GM19438 (cell line): ENCODE measurements at regions not wholly inside any gene's neighbourhood (a gene's known extent, or its start where the extent isn't known, plus 50 kb on each side); places are given as distances from the start of the nearest gene placed in this dataset.

Experiments
- ATAC-seq: cut with Tn5 transposase; IDR thresholded peaks from one replicate; pipeline ENCODE4 v1.9.1; 2021; ENCODE audit warnings: low read depth; ENCODE audit not compliant: unreplicated experiment

DNA sequence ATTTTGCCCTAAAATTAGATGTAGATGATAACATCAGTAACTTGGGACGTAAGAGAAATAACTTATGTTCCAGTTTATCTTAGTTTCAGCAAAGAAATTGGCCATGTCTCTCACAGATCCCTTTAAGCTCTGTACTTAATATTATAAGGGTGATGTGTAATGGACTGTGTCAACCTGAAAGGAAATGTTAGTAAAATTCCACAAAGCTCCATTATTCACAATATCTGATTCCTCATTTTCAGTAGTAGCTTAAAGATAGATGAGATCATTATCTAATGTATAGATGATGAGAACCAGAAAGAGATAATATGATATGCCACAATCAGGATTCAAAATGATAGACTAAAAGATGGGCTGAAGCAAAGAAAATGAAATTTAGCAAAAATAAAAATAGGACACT, 316.8 kb upstream of the CHRM2 start:
- ATAC-seq, result no peak

DNA sequence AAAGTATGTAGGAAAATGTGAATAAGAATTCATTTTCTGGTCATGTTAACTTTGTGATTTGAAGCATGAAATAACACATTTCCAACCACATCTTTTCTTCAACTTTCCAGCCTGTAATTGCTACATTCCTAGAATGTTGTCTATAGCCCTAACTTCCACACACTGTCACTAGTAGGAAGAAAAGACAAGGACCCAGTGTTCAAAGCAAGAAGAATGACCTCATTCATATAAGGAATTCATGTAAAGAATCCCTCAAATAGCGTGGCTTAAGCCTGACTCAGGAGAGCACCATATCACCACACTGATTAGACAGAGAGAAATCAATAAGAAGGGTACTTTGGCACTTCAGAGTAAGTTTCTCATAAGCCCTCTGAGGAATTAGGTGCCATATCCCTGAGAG, 318.7 kb upstream of the CHRM2 start:
- no peak for ATAC-seq

DNA sequence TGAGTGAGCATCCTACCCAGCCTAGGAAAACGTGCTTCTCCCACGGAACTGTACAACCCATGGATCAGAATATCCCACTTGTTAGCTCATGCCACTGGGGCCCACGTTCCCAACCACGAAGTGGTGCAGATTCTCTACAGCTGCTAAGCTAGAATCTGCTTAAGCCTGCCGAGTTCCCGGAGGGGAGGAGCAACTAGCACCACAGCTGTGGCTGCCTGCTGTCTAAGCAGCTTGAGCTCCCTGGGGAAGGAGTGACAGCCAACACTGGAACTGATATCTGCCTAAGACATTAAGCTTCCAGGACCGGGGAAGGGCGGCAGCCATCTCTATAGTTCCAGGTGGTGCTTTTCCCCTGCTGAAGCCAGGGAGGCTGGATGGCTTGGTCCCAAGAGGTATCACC, 334.7 kb upstream of the CHRM2 start:
- ATAC-seq, result no peak

DNA sequence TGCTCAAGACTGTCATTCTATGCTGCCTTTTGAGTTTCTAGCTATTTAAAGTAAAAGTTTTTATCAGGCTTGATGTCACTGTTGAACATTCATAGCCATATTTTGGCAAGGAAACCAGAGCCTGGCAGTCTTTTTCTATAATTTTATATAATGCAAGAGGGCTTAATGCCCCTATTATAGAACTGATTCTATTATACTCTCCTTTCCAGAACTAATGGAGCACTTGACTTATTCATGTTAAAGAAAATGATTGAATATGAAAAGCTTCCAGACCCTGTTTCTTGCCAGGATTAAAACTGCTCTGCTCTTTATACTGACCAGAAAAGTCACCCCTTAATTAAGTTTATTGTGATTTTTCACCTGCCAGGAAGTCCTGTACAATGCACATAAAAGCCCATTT, 337.6 kb upstream of the CHRM2 start:
- ATAC-seq, result no peak

DNA sequence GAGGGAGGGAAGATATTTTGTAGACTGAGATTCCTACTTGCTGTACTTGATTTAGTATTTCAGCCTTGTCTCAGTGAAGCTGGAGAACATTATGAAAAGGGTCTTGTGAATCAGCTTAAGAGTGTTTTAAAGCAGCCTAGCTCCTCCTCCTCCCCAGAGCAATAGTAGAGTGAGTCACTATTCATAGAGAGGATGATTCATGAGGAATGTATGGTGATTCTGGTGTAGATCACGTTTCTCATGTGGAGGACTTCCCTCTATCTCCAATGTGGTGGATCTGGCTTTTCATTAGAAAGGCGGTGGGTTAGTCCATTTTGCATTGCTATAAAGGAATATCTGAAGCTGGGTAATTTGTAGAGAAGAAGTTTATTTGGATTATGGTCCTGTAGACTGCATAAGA, 340.1 kb upstream of the CHRM2 start:
- no peak for ATAC-seq

DNA sequence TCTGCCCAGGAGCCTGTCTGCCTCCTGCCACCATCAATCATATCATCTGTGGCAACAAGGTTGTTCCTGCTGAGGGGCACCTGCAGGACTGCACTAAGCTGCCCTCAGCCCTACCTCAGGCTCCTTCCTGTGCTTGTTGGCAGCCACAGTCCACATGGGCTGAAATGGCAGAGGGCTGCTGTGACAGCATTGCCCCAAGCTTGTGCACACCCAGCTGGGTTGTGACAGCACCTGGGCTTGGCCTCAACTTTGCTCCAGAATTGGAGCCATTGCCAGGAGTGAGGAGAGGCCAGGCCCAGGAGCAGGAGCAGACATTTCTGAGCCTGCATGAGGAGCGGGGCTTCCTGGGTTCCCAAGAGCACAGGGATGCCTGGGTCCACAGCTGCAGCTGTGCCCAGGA, 340.9 kb upstream of the CHRM2 start:
- ATAC-seq, result no peak

DNA sequence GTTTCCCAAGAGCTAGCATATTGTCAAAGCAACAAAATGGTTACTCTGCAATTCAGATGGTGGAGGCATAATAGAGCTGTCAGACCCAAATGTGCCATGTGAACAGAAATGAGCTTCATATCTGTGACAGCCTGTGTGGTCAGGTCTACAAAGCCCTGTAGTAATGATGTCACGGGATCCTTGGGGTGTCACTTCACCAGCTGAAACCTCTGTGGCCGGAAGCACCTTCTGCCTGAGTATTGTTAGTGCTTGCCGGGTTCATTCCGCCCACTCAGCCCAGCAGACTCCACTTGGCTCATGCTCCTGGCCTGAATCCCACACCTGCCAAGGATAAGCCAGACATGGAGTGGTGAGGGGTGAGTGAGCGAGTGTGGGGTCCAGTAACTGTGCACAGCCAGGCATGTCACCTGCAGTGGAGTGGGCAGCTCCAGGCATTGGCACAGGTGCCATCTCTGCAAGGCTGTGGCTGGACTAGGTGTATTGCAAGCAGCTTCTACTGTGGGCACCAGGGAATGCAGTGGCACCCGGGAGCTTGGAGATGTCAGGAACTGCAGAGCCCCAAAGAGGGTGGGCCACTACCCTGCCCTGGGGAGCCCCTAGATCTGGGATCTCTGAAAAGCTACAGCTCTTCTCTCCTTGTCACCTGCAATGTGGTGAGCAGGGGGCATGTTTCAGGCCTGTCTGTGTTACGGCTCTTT, 341.9 kb upstream of the CHRM2 start:
- no peak for ATAC-seq

DNA sequence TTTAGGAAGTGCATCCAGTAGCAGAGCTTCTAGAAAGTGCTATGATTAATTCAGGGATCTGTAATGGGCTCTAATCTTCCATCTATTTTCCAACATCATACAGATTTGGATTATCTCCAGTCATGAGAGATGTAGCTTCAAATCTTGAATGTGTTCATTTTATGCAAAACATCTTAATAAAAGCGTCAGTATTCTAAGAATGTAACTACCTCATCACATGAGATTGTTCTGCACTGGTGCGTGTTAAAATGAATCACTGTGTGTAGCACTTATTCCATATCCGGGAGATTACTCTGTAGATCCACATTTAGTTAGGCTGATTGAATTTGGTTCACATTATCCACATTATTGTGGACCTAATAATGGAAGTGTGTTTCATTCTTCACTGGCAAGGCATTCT, 344.9 kb upstream of the CHRM2 start:
- no peak for ATAC-seq

DNA sequence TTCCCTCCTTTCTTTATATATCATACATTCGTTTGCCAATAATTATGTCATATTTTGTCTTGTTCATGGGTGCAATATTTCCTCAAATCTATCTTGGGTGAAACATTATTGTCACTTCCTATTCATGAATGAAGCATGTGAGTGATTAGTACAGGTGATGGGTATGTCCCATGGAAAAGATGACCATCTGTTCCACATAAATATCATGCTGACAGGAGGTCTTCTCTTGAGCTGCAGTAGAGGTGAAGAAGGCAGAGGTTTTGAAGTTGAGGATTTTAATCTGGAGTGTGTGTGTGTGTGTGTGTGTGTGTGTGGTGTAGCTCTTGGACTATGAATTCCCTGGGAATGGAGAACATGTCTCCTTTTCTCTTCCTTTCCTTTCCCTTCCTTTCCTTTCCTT, 350.5 kb upstream of the CHRM2 start:
- no peak for ATAC-seq

DNA sequence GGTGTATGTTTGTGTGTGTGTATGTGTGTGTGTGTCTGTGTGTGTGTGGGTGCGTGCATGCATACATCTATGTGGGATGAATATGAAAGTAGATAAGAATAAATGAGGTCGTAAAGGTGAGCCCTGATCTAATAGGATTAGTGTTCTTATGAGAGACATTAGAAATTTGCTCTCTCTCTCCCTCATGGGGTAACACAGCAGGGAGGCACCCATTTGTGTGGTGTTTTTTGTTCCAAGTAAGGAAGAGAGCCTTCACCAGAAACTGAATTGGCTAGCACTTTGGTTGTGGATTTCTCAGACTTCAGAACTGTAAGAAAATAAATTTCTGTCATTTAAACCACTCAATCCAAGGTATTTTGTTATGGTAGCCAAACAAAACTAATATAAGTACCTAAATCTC, 353.7 kb upstream of the CHRM2 start:
- no peak for ATAC-seq

DNA sequence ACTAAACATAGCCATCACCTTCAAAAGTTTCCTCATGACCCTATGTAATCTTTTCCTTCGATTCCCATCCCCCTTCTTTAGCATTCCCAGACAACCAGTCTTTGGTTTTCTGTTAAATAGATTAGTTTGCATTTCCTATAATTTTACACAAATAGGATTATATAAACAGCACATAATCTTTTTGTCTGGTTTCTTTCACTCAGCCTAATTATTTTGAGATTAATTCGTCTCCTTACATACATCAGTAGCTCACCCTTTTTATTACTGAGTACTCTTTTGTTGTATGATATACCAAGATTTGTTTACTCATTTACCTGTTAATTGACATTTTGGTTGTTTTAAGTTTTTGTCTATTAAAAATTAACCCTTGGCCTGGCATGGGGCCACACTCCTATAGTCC, 354.7 kb upstream of the CHRM2 start:
- ATAC-seq, result no peak

DNA sequence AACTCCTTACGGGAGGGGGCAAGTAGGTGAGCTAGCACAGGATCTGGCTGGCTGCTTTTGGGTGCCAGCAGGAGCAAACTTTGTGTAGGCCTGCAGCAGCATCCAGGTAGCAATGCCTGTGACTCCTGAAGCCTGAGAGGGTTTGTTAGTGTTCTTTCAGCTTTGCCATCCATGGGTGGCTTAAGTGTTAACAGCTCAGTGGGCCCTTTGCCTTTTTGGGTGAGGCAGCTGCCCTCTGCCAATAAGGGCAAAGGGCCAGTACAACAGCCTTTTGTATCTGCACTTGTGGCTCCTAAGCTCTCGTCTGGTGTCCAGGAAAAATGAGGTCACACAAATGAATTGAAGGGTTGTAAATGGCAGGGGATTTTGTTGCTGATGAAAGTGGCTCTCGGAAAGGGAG, 359.0 kb upstream of the CHRM2 start:
- ATAC-seq, result no peak

DNA sequence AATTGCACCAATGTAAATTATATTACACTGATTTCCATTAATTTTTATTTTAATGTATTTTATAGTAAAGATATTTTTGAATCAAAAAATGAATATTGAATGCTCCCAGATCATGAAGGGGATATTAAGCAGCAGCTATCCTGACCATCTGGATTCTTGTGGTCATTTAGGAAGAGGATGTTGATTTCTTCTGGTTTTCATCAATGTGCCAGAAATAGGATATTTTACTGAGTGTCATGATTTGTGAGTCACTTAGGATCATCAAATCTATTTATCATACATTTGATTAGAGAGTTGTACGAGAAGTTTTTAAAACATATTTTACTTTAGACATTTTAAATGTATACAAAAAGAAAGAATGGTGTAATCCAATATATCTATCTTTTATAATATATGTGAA, 366.3 kb upstream of the CHRM2 start:
- ATAC-seq, result no peak

DNA sequence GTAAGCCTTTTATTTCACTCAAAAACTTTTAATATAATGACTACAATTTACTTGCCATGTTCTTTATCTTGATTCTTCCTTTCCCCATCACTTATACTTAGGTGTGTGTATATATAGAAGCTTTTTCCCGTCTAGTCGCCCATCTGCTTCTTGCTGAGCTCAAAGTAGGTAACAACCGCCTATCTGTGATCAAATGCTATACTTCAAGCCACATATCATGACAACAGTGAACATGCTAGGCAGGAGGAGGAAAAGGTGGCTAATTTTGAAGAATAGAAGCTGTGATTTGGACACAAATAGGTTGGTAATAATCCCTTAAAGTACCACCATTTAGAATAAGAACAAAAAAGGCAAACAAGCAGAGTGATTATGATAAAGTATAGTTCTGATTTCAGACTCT, 367.3 kb upstream of the CHRM2 start:
- no peak for ATAC-seq

DNA sequence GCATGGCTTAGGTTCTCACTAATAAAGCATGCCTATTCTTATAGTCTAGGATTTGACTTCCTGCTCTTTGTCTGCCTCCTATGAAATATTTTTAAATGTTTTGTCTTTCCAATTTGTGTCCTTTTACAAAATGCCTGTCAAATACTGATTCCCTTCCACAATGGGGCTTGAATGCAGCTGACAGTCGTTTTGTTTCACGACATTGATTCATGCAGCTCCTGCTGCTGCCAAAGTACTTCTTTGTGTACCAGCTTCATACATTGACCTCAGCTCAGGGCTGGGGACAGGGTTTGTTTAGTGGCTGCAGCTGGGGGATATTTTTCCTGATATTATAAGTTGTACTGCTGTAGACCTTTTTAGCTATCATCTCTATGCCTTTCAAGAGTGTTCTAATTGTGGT, 371.9 kb upstream of the CHRM2 start:
- ATAC-seq, result no peak

DNA sequence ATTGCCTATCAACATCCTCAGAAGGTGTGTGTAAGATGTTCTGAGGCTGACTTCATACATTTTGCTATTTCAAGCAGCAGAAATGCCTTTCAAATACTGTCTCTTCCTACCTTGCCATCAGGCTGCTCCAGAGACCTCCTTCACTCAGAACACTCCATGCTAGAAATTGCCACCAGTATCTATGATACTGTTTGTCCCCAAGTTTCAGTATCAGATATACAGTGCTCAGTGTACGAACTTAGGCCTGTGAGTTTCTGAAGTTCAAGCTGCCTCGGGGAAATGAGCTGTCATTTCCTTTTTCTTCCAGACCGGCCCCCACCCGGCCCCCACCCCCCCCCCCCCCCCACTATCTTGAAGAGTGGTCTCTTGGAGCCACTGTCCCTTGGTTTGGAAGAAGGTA, 373.4 kb upstream of the CHRM2 start:
- ATAC-seq, result no peak

DNA sequence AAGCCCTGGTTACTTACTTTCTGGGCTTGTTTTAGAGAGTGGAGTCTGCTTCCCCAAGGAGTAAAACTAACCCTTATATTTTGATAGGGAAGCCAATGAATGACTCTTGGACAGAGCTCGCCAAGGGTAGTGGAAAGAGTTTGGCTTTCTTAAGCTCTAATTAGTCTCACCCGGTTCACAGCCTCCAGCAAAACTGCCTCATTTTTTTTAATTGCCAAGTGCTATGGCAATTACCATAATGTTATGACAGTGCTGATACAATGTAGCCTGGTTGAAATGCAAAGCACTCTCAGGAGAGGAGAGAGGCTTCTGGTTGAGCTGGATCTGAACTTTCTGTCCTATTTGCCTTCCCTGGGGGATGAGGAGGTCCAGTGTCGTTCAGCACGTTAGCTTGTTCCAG, 376.1 kb upstream of the CHRM2 start:
- no peak for ATAC-seq

DNA sequence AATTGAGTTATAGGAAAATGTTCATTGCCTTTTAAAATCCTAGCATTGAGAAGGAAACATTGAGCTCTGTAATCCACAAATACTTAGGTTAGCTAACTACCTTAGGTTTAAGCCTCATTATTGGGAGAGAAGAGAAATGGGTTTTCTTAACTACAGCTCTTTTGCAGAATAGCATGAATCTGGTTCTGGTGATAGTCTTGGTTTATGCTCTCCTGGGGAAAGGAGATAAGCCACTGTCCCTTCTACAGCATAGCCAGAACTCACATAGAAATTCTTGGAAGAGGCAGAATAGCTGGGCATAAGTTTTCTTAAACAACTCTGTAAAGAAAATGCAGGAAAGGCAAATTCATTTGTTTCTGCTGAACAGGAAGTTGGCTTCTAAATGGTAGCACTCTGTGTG, 378.6 kb upstream of the CHRM2 start:
- ATAC-seq, result no peak

DNA sequence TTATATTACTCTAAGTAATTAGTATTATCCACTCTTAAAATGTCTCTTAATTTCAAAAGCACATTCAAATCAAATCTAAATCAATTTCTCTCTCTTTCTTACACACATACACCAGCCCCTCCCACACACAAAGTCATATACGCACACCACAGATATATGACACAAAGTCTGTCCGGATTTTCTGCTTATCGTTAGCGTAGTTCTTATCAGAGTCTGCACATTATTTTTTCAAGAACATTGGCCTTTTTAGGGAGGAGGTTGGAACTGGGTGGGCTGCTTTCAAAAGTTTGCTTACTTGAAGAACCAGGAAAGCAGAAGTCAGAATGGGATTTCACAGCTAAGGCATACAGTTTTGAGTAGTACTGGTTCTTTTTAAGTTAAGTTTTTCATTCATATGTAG, 387.6 kb upstream of the CHRM2 start:
- ATAC-seq, result no peak

DNA sequence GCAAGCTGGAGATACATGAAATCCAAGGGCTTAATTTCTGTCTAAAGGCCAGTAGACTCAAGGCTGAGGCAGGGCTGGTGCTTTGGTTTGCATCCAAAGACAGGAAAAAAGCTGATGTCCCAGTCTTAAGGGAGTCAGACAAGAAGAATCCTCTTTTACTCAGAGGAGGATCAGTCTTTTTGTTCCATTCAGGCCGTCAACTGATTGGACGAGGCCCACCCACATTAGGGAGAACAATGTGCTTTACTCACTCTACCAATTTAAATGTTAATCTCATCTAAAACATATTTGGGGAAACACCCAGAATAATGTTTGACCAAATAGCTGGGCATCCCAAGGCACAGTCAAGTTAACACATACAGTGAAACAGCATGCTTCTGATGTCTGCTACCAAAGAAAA, 388.5 kb upstream of the CHRM2 start:
- ATAC-seq, result no peak

DNA sequence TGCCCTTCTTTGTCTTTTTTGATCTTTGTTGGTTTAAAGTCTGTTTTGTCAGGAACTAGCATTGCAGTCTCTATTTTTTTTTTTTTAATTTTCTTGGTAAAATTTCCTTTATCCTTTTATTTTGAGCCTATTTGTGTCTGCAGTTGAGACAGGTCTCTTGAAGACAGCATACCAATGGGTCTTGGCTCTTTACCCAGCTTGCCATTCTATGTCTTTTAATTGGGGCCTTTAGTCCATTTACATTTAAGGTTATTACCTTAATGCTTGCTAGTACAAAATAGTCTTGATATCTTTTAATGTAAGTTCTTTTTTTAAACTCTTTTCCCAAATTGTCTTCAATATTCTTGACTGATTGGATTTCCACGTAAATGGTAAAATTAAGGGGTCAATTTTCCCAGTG, 398.3 kb upstream of the CHRM2 start:
- ATAC-seq, result no peak

DNA sequence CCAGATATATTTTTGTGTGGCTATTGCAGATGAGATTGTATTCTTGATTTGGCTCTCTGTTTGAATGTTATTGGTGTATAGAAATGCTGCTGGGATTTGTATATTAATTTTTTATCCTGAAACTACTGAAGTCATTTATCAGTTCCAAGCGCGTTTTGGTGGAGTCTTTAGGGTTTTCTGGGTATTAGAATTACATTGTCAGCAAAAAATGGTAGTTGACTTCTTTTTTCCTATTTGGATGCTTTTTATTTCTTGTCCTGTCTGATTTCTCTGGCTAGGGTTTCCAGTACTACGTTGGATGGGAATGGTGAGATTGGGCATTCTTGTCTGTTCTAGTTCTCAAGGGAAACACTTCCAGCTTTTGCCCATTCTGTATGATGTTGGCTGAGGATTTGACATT, 415.5 kb upstream of the CHRM2 start:
- no peak for ATAC-seq

DNA sequence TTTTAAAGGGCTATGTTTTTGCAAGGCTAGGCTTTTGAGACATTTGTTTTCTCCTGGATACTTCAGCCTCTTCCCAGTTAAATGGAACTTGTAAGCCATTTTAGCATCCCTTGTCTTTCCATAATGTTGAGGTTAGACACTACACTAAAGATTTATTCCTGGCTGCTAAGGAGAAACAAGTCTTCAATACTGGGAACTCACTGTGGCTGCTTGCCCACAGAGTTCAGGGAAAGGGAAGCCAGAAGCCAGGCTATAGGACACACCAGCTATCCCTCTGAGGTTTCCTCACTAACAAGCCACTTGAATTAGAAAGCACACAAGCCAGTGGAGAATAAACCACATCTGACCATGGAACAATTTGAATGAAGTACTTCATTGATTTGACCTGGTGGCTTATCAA, 421.7 kb upstream of the CHRM2 start:
- no peak for ATAC-seq
